ENCODE measurements at regions not wholly inside any gene's neighbourhood (a gene's known extent, or its start where the extent isn't known, plus 50 kb on each side); places are given as distances from the start of the nearest gene placed in this dataset.

DNA sequence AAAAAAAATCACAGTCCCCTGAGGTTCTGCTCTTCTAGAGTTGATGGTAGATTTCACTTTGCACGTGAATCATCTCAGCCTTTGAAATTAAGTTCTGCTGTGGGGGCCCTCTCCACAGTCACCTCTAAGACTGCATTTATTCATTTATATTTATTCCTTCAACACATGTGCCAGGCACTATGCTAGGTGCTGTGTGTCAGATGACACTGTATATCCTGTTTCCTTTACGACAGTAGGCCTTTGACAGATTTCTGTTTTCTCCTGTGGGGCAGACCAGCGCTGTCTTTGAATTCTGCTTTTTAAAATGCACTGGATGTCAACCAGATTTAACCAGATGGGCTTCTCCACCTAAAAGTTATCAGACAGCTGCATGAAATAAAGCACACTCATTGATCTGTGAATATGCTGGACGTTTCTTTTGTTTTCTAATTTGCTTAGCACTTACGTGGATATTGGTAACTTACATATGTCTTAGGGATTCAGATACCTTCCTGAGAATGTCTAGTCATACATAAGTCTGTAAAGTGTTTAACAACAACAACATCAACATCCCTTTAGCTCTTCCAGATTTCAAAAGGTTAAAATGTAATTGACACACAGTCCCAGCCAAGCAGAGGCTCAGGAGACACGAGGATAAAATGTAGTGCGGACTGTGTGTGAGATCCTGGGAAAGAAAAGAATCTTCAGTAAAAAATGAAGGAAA, 525.5 kb upstream of the MCTP2 start:
- in situ Hi-C loops (cut with MboI), result no loop called here
- no peak overlapping the region for H3K4me2 ChIP-seq (ENCODE audit: unreplicated experiment)
- DNase-seq, result no peak
- H3K9me3 ChIP-seq (ENCODE audit: low read depth), result no peaks in the 10 kb centered on the region
- no peak overlapping the region for H2AFZ ChIP-seq
- TF ChIP-seq EZH2 (IDR thresholded peaks at IDR 0.05; ENCODE audit: insufficient read depth, poor library complexity, severe bottlenecking) (no peak), EZH2phosphoT487 (IDR thresholded peaks at IDR 0.05; ENCODE audit: insufficient read depth, low read depth) (no peak)
- no peaks in the 10 kb centered on the region for H3K36me3 ChIP-seq (ENCODE audit: low read depth)
- H3F3A ChIP-seq (ENCODE audit: insufficient read depth), result no peaks in the 10 kb centered on the region
- H3K4me3 ChIP-seq, result no peak overlapping the region
- 45 to 50% methylated on average over 7 of the region's 7 CpGs for WGBS, 2 experiments (ENCODE audit: low coverage in 1 of 2, low lambda C conversion rate in 2 of 2, missing lambda C conversion rate in 2 of 2)
- H3K9me2 ChIP-seq (ENCODE audit: insufficient read depth), result no peaks in the 10 kb centered on the region
- H3K27me3 ChIP-seq (replicated peaks; ENCODE audit: insufficient read depth), result no peaks in the 10 kb centered on the region
- H3K27ac ChIP-seq, result no peak overlapping the region
- no peaks in the 10 kb centered on the region for H3K79me2 ChIP-seq (ENCODE audit: insufficient read depth)
- H4K20me1 ChIP-seq (ENCODE audit: insufficient read depth), result no peaks in the 10 kb centered on the region
- no peaks in the 10 kb centered on the region; the same call in 1 of the 2 replicates for H3K4me1 ChIP-seq (ENCODE audit: insufficient read depth)
- H3K9ac ChIP-seq, result no peak overlapping the region

DNA sequence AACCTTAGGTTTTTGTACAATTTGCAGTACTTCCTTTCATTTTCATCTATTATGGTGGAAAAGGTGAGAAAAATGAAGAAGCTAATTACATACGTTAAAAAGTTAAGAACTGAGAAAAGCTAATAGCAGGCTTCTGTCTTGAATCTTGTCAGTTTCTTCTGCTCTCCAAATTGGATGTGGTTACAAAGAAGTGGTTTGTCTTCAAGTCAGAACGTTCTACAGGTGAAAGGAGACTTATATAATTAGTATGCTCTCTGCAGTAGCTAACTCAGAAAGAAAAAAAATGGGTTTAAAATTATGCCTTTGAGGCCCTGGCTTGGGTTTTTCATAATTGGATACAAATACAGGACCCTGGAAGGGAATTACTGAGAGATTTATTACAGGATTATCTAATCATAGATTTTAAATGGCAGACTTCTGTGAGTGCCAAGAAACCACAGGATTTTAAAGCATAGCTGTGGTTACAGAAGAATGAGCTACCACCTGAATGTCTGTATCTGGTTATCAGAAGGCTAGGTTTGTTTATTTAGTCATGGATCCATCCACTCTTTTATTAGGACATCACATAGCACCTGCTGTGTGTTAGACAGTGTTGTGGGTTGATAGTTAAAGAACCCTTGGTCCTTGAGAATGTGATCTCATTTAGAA, 528.1 kb upstream of the MCTP2 start:
- in situ Hi-C loops (cut with MboI), result no loop called here
- H3K36me3 ChIP-seq (ENCODE audit: low read depth), result no peaks in the 10 kb centered on the region
- no peaks in the 10 kb centered on the region for H3F3A ChIP-seq (ENCODE audit: insufficient read depth)
- no peaks in the 10 kb centered on the region for H4K20me1 ChIP-seq (ENCODE audit: insufficient read depth)
- 20 to 24% methylated on average over 2 of the region's 2 CpGs for WGBS, 2 experiments (ENCODE audit: low coverage in 1 of 2, low lambda C conversion rate in 2 of 2, missing lambda C conversion rate in 2 of 2)
- H3K4me2 ChIP-seq (ENCODE audit: unreplicated experiment), result no peak overlapping the region
- H3K4me3 ChIP-seq, result no peak overlapping the region
- no peak for TF ChIP-seq EZH2 (IDR thresholded peaks at IDR 0.05; ENCODE audit: insufficient read depth, poor library complexity, severe bottlenecking)
- TF ChIP-seq EZH2phosphoT487 (IDR thresholded peaks at IDR 0.05; ENCODE audit: insufficient read depth, low read depth), result no peak
- no peaks in the 10 kb centered on the region for H3K9me2 ChIP-seq (ENCODE audit: insufficient read depth)
- H3K9me3 ChIP-seq (ENCODE audit: low read depth), result peaks cover 11% of the 10 kb centered on the region
- H3K27me3 ChIP-seq (replicated peaks; ENCODE audit: insufficient read depth), result no peaks in the 10 kb centered on the region
- no peak overlapping the region for H3K9ac ChIP-seq
- no peak overlapping the region for H2AFZ ChIP-seq
- no peak for DNase-seq
- H3K79me2 ChIP-seq (ENCODE audit: insufficient read depth), result no peaks in the 10 kb centered on the region
- no peak overlapping the region for H3K27ac ChIP-seq
- H3K4me1 ChIP-seq (ENCODE audit: insufficient read depth), result no peaks in the 10 kb centered on the region; the same call in 1 of the 2 replicates

- no peaks in the 10 kb centered on the region for H3K36me3 ChIP-seq (ENCODE audit: low read depth)
- no peak overlapping the region for H3K9ac ChIP-seq
- H3K4me1 ChIP-seq (ENCODE audit: insufficient read depth), result no peaks in the 10 kb centered on the region
- no peak overlapping the region for H3K4me2 ChIP-seq (ENCODE audit: unreplicated experiment)
- TF ChIP-seq EZH2phosphoT487 (IDR thresholded peaks at IDR 0.05; ENCODE audit: insufficient read depth, low read depth) (no peak), EZH2 (IDR thresholded peaks at IDR 0.05; ENCODE audit: insufficient read depth, poor library complexity, severe bottlenecking) (no peak)
- no peak overlapping the region for H2AFZ ChIP-seq
- in situ Hi-C loops (cut with MboI), result no loop called here
- H3K9me2 ChIP-seq (ENCODE audit: insufficient read depth), result no peaks in the 10 kb centered on the region
- no peaks in the 10 kb centered on the region for H3F3A ChIP-seq (ENCODE audit: insufficient read depth)
- peaks cover 14% of the 10 kb centered on the region for H3K9me3 ChIP-seq (ENCODE audit: low read depth)
- DNase-seq, result no peak
- WGBS, 2 experiments (ENCODE audit: low coverage in 1 of 2, low lambda C conversion rate in 2 of 2, missing lambda C conversion rate in 2 of 2), result 33 to 39% methylated on average over 1 of the region's 1 CpG
- no peaks in the 10 kb centered on the region for H4K20me1 ChIP-seq (ENCODE audit: insufficient read depth)
- H3K4me3 ChIP-seq, result no peak overlapping the region
- no peaks in the 10 kb centered on the region for H3K79me2 ChIP-seq (ENCODE audit: insufficient read depth)
- no peaks in the 10 kb centered on the region for H3K27me3 ChIP-seq (replicated peaks; ENCODE audit: insufficient read depth)
- no peak overlapping the region for H3K27ac ChIP-seq
Observed at GRCh38 chr15:93700051-93700450, 531.3 kb upstream of the MCTP2 start.

GRCh38 chr15:93694033-93694432, 537.3 kb upstream of the MCTP2 start:
- Histone ChIP-seq H3K27ac (no peak overlapping the region), H4K20me1 (ENCODE audit: insufficient read depth) (no peaks in the 10 kb centered on the region), H3K4me3 (no peak overlapping the region), H3K9me3 (ENCODE audit: low read depth) (peaks cover 7% of the 10 kb centered on the region), H3K4me1 (ENCODE audit: insufficient read depth) (no peaks in the 10 kb centered on the region), H3K27me3 (replicated peaks; ENCODE audit: insufficient read depth) (no peaks in the 10 kb centered on the region), H3K4me2 (ENCODE audit: unreplicated experiment) (no peak overlapping the region), H2AFZ (no peak overlapping the region), H3K79me2 (ENCODE audit: insufficient read depth) (no peaks in the 10 kb centered on the region), H3K36me3 (ENCODE audit: low read depth) (no peaks in the 10 kb centered on the region), H3F3A (ENCODE audit: insufficient read depth) (no peaks in the 10 kb centered on the region), H3K9ac (no peak overlapping the region), H3K9me2 (ENCODE audit: insufficient read depth) (no peaks in the 10 kb centered on the region)
- WGBS, 2 experiments (ENCODE audit: low coverage in 1 of 2, low lambda C conversion rate in 2 of 2, missing lambda C conversion rate in 2 of 2), result 12 to 14% methylated on average over 2 of the region's 2 CpGs
- DNase-seq, result no peak
- in situ Hi-C loops (cut with MboI), result no loop called here
- TF ChIP-seq EZH2phosphoT487 (IDR thresholded peaks at IDR 0.05; ENCODE audit: insufficient read depth, low read depth), result no peak
- no peak for TF ChIP-seq EZH2 (IDR thresholded peaks at IDR 0.05; ENCODE audit: insufficient read depth, poor library complexity, severe bottlenecking)
